ENCODE measurements at regions not wholly inside any gene's neighbourhood (a gene's known extent, or its start where the extent isn't known, plus 50 kb on each side); places are given as distances from the start of the nearest gene placed in this dataset.
"Not testable (repeated sequence)": the region's sequence is repeated elsewhere in the genome, so short reads cannot be mapped to it uniquely, and the experiment has no call there.

GRCh38 chr15:94848054-94848453 lies 616.7 kb downstream of the MCTP2 start:
- no peak for DNase-seq

DNA sequence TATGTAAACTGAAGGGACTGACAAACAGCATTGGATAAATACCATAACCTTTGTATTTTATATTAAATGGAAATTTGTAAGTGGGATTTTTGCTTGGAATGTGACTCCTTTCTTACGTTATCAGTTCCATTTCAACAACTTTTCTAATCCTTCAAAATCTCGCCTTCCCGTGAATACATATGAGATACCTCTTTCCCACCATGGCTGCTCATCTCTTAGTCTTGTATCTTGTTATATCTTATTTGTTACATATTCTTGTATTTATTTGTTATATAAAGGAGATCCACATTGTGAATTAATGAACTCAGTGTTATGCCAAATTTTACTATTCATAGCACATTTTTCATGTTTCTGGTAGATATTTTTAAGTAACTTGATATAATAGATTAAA lies 623.7 kb downstream of the MCTP2 start:
- DNase-seq, result no peak

DNA sequence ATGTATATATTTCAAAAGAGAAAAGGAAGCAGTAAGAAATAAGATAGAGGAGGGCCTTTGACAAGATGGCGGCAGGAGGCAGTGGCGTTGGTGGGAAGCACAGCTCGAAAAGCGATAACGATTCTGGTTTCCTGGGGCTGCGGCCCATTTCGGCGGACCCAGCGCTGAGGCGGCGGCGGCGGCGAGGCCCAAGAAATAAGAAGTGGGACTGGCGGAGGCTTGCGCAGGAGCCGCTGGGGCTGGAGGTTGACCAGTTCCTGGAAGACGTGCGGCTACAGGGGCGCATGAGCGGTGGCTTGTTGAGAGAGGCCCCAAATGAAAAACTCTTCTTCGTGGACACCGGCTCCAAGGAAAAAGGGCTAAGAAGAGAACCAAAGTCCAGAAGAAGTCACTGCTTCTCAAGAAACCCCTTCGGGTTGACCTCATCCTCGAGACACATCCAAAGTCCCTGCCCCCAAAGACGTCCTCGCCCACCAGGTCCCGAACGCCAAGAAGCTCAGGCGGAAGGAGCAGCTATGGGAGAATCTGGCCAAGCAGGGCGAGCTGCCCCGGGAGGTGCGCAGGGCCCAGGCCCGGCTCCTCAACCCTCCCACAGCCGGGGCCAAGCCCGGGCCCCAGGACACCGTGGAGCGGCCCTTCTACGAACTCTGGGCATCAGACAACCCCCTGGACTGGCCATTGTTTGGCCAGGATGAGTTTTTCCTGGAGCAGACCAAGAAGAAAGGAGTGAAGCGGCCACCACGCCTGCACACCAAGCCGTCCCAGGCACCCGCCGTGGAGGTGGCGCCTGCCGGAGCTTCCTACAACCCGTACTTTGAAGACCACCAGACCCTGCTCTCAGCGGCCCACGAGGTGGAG lies 624.3 kb downstream of the MCTP2 start:
- DNase-seq, result no peak

GRCh38 chr15:94856267-94856854 lies 625.0 kb downstream of the MCTP2 start:
- no peak for DNase-seq

DNA sequence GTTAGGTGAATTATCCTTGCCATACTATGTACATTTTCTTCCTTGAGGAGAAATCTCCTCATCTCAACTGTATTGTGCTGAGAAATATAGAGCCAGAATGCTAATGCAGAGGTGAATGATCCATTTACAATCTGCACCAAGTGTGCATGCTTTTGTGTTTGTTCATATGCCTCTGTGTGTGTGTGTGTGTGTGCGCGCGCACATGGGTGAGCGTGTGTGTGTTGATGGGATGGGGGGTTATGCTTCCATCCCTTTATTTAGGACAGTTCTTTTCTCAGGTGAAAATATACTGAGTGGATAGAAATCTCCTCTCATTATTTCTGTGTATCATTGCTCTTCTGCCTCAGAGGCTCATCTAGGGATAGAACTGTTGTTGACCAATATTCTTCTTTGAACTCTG lies 626.1 kb downstream of the MCTP2 start:
- no peak for DNase-seq

- DNase-seq, result no peak
Observed at GRCh38 chr15:94858011-94858410, 626.6 kb downstream of the MCTP2 start.

- no peak for DNase-seq
Observed at GRCh38 chr15:94858449-94858848, 627.1 kb downstream of the MCTP2 start.

DNA sequence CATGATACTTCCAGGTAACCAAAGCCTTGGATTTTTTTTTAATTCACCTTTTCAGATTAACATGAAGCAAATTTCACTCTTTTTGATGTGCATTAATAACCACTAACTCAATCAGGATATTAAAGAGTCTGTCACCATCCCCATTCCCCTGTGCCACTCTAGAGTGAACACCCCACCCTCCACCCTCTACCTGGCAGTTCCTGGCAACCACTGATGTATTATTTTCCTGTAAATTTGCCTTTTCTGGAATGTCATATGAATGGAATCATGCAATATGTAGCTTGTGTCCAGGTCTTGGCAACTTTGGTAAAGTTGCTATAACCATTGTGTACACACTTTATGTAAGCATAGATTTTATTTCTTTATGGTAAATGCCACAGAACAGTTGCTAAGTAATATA lies 627.6 kb downstream of the MCTP2 start:
- DNase-seq, result no peak

GRCh38 chr15:94864600-94864999 lies 633.2 kb downstream of the MCTP2 start:
- DNase-seq, result no peak

DNA sequence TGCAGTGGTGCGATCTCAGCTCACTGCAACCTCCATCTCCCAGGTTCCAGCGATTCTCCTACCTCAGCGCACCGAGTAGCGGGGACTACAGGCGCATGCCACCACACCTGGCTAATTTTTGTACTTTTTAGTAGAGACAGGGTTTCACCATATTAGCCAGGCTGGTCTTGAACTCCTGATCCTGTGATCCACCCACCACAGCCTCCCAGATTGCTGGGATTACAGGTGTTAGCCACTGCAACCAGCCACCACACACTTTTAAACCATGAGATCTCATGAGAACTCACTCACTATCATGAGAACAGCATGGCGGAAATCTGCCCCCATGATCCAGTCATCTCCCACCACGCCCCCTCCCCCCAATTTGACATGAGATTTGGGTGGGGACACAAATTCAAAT lies 636.9 kb downstream of the MCTP2 start:
- not testable (repeated sequence) for DNase-seq

GRCh38 chr15:94875550-94875949 lies 644.2 kb downstream of the MCTP2 start:
- DNase-seq, result no peak

GRCh38 chr15:94877833-94878232 lies 646.5 kb downstream of the MCTP2 start:
- DNase-seq, result no peak

- DNase-seq, result no peak
Observed at GRCh38 chr15:94882071-94882712, 650.8 kb downstream of the MCTP2 start.

GRCh38 chr15:94887391-94887790 lies 656.0 kb downstream of the MCTP2 start:
- no peak for DNase-seq

- DNase-seq, result no peak
Observed at GRCh38 chr15:94889153-94889552, 657.8 kb downstream of the MCTP2 start.

DNA sequence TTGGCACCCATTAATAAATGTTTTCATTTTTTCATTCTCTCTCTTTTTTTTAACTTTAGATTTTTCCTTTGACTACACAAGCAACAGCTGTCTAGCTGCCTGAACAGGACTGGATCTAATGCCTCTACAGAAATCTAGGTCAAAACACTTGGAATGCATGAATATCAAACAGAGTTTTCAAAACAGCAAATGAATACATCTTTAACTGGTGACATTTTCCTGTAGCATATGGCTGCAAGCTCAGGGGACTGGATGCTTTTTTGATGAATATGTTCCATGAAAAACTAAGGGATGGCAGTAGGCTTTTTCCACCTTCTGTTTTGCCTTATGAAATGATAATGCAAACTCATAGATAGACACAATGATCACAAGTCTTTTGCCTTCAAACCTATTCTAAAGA lies 661.7 kb downstream of the MCTP2 start:
- no peak for DNase-seq

DNA sequence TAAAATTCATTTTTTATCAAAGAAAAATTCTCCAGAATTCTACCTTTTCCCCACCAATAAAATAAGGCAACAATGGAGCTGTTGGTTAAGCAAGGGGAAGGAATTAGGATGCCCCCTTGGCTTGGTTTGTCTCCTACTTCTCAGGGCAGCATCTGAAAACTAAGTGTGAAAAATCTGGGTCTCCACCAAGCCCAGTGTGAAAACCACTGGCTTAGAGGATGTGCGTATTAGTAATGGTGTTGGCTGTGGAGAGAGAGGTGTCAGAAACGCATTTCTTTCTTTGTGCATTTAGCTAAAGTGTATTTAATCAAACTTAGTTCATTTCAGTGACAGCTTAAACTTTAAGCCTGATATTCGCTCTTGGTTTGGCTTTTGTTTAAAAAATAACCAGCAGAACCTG lies 662.7 kb downstream of the MCTP2 start:
- no peak for DNase-seq

- DNase-seq, result no peak
Observed at GRCh38 chr15:94909510-94909909, 678.1 kb downstream of the MCTP2 start.

- no peak for DNase-seq
Observed at GRCh38 chr15:94910166-94910565, 678.8 kb downstream of the MCTP2 start.

- DNase-seq, result no peak
Observed at GRCh38 chr15:94912760-94913159, 681.4 kb downstream of the MCTP2 start.

DNA sequence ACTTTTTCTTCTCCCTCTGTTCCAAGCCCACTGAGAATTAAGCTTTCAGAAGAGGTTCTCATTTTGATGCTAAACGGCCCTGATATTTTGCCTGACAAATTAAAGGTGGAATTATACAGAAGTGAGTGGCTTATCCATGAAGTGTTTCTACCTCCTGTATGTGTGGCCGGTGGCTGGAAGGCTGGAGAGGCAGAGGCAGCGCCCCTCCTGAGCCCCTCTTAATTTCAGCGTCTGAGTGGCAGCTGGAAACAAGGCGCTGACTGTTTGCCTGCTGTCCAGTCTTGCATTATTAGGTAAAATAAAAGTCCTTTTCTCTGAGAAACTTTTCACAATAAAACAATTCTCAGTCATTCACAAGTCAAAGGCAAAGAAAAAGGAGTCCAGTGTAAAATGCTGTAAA lies 685.7 kb downstream of the MCTP2 start:
- DNase-seq, result no peak

DNA sequence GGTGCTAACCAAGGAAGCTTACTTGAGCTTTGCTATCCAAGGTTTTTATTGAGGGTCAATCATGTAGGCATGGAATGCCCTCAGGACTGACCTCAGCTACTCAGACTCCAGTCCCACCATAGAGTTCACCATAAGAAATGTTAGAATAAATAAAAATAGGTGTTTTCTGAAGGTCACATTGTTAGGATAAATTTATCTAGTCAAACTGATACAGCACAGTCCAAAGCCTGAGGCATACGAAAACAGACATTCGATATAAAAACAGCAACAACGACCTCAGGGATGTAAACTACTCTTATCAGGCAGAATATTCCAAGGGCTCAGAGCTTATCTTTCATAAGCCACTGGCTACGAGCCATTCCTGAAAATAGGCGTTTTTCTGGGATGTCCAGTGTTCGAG lies 690.6 kb downstream of the MCTP2 start:
- no peak for DNase-seq

DNA sequence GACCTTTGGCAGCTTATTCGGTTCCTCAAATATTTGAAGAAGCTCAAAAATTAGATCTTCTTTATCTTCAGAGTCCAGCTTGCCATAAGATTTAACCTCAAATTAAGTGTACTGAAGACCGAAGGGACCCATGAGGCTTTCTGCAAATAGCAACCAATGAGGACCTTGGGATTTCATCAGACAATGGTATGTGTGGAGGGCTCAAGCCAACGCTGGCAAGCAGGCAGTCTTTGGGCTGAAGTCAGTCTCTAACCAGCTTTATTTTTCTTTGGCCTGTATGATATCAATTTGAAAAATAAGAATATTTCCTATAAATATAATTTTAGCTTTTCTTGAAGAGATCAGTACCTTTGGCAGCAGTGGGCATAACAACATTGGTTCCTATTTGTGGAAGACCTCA lies 692.7 kb downstream of the MCTP2 start:
- no peak for DNase-seq

DNA sequence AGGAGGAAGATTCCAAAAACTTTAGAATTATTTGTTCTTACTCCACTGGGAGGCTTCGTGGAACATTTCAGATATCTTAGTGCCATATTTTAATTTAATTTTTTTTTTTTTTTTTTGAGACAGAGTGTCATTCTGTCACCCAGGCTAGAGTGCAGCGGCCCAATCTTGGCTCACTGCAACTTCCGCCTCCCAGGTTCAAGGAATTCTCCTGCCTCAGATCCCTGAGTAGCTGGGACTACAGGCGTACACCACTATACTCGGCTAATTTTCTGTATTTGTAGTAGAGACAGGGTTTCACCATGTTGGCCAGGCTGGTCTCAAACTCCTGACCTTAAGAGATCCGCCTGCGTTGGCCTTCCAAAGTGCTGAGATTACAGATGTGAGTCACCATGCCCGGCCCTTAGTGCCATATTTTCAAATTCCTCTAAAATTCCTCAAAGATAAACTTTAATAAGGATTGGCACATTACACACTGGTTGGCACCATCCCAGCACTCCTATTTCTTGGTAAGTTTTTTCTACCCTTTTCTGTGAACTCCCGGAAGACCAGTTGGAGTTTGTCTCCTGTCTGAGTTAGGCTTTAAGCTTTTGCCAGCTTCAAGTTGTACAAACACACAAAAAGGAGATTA lies 693.7 kb downstream of the MCTP2 start:
- DNase-seq, result no peak
